Keratinocyte (primary cell): ENCODE measurements at regions not wholly inside any gene's neighbourhood (a gene's known extent, or its start where the extent isn't known, plus 50 kb on each side); places are given as distances from the start of the nearest gene placed in this dataset.

Source experiments
- CTCF ChIP-seq, 3 experiments: IDR thresholded peaks in 1 of 3; conservative IDR thresholded peaks in 1 of 3; optimal IDR thresholded peaks in 1 of 3; 2 replicates in 2 of 3; 3 replicates in 1 of 3; pipeline versions ENCODE3 to v1.5.1; 2011; ENCODE audit warnings: low read length in 3 of 3, mild to moderate bottlenecking in 3 of 3, moderate library complexity in 2 of 3, control low read depth in 1 of 3, inconsistent platforms in 1 of 3; ENCODE audit not compliant: insufficient read depth in 2 of 3; ENCODE audit errors: extremely low read depth in 1 of 3
- EZH2 ChIP-seq: IDR thresholded peaks from one replicate; pipeline ENCODE4 v1.6.1; 2012; ENCODE audit warnings: inconsistent platforms, mild to moderate bottlenecking, low read length, moderate library complexity

- TF ChIP-seq EZH2 (no peak), CTCF (optimal IDR thresholded peaks at IDR 0.05 in 1 of 3, IDR thresholded peaks at IDR 0.05 in 1 of 3, conservative IDR thresholded peaks at IDR 0.05 in 1 of 3; ENCODE audit: extremely low read depth in 1 of 3, insufficient read depth in 2 of 3, low read length in 3 of 3) (no peak)
Observed at GRCh38 chr2:39540414-39540813, 103.3 kb upstream of the MAP4K3 start.
